Ishikawa (cell line): ENCODE measurements at regions not wholly inside any gene's neighbourhood (a gene's known extent, or its start where the extent isn't known, plus 50 kb on each side); places are given as distances from the start of the nearest gene placed in this dataset.

ENCODE experiments used
- EP300 ChIP-seq: IDR thresholded peaks from 2 replicates; pipeline ENCODE4 v1.6.1; 2012; ENCODE audit warnings: borderline replicate concordance
- MAX ChIP-seq: IDR thresholded peaks from 2 replicates; pipeline ENCODE4 v1.6.1; 2012
- REST ChIP-seq: IDR thresholded peaks from 2 replicates; pipeline ENCODE4 v1.6.1; 2012; ENCODE audit warnings: low read depth, mild to moderate bottlenecking
- TAF1 ChIP-seq: IDR thresholded peaks from 2 replicates; pipeline ENCODE4 v1.6.1; 2012; ENCODE audit warnings: low read depth, mild to moderate bottlenecking

- TF ChIP-seq TAF1 (no peak), EP300 (no peak), REST (no peak), MAX (no peak)
Measured at GRCh38 chr10:128716181-128716580, 590.0 kb upstream of the MKI67 start.
